KOPT-K1 (cell line): ENCODE measurements at regions not wholly inside any gene's neighbourhood (a gene's known extent, or its start where the extent isn't known, plus 50 kb on each side); places are given as distances from the start of the nearest gene placed in this dataset.
"Not testable (repeated sequence)": the region's sequence is repeated elsewhere in the genome, so short reads cannot be mapped to it uniquely, and the experiment has no call there.

Experiments
- H3K27ac ChIP-seq: fragments of 200-600 bp; sonication (generic); 2 replicates; pipeline ENCODE4 v1.5.1; 2016; ENCODE audit warnings: antibody characterized with exemption, mild to moderate bottlenecking, low read depth, low read length; ENCODE audit not compliant: poor library complexity, severe bottlenecking
- H3K36me3 ChIP-seq: fragments of 200-600 bp; sonication (generic); 2 replicates; pipeline ENCODE4 v1.5.1; 2017; ENCODE audit warnings: antibody characterized with exemption, mild to moderate bottlenecking, low read length, moderate library complexity; ENCODE audit not compliant: insufficient read depth
- H3K9me3 ChIP-seq: fragments of 200-600 bp; sonication (generic); 2 replicates; pipeline ENCODE4 v1.5.1; 2017; ENCODE audit warnings: antibody characterized with exemption, low read length, mild to moderate bottlenecking; ENCODE audit not compliant: insufficient read depth, poor library complexity, severe bottlenecking

- H3K9me3 ChIP-seq: no peaks in the 10 kb centered on the region
Measured at GRCh38 chr3:72069543-72069942, 284.6 kb upstream of the PROK2 start.

GRCh38 chr3:72068621-72069020, 283.7 kb upstream of the PROK2 start:
- Histone ChIP-seq H3K36me3 (no peaks in the 10 kb centered on the region), H3K27ac (no peak overlapping the region), H3K9me3 (no peaks in the 10 kb centered on the region)

More at GRCh38 chr3:72069543-72069942, 284.6 kb upstream of the PROK2 start:
- Histone ChIP-seq H3K27ac (no peak overlapping the region), H3K36me3 (no peaks in the 10 kb centered on the region)

- H3K36me3 ChIP-seq: no peaks in the 10 kb centered on the region
- no peaks in the 10 kb centered on the region for H3K9me3 ChIP-seq
- no peak overlapping the region for H3K27ac ChIP-seq
Measured at GRCh38 chr3:72067721-72068120, 282.8 kb upstream of the PROK2 start.

GRCh38 chr3:72065872-72066641, 281.1 kb upstream of the PROK2 start:
- no peaks in the 10 kb centered on the region for H3K9me3 ChIP-seq
- no peaks in the 10 kb centered on the region for H3K36me3 ChIP-seq
- H3K27ac ChIP-seq: no peak overlapping the region

GRCh38 chr3:72065236-72065635, 280.3 kb upstream of the PROK2 start:
- Histone ChIP-seq H3K27ac (no peak overlapping the region), H3K36me3 (no peaks in the 10 kb centered on the region), H3K9me3 (no peaks in the 10 kb centered on the region)

- not testable (repeated sequence) for H3K36me3 ChIP-seq, H3K27ac ChIP-seq, H3K9me3 ChIP-seq
Measured at GRCh38 chr3:72064727-72065126, 279.8 kb upstream of the PROK2 start.

- Histone ChIP-seq H3K27ac (no peak overlapping the region), H3K36me3 (no peaks in the 10 kb centered on the region), H3K9me3 (no peaks in the 10 kb centered on the region)
Measured at GRCh38 chr3:72062017-72062416, 277.1 kb upstream of the PROK2 start.

GRCh38 chr3:72060447-72061034, 275.6 kb upstream of the PROK2 start:
- Histone ChIP-seq H3K27ac (no peak overlapping the region), H3K9me3 (no peaks in the 10 kb centered on the region), H3K36me3 (no peaks in the 10 kb centered on the region)

- no peak overlapping the region for H3K27ac ChIP-seq
- no peaks in the 10 kb centered on the region for H3K36me3 ChIP-seq
- H3K9me3 ChIP-seq: no peaks in the 10 kb centered on the region
Measured at GRCh38 chr3:72058493-72059081, 273.6 kb upstream of the PROK2 start.

- Histone ChIP-seq H3K27ac (no peak overlapping the region), H3K36me3 (no peaks in the 10 kb centered on the region), H3K9me3 (no peaks in the 10 kb centered on the region)
Measured at GRCh38 chr3:72055436-72055835, 270.5 kb upstream of the PROK2 start.

- Histone ChIP-seq H3K36me3 (no peaks in the 10 kb centered on the region), H3K9me3 (no peaks in the 10 kb centered on the region), H3K27ac (no peak overlapping the region)
Measured at GRCh38 chr3:72054976-72055375, 270.0 kb upstream of the PROK2 start.

GRCh38 chr3:72052841-72053409, 268.0 kb upstream of the PROK2 start:
- Histone ChIP-seq H3K9me3 (no peaks in the 10 kb centered on the region), H3K36me3 (no peaks in the 10 kb centered on the region), H3K27ac (no peak overlapping the region)

GRCh38 chr3:72050771-72051170, 265.8 kb upstream of the PROK2 start:
- Histone ChIP-seq H3K27ac (no peak overlapping the region), H3K36me3 (no peaks in the 10 kb centered on the region), H3K9me3 (no peaks in the 10 kb centered on the region)

- no peaks in the 10 kb centered on the region for H3K9me3 ChIP-seq
- no peaks in the 10 kb centered on the region for H3K36me3 ChIP-seq
- no peak overlapping the region for H3K27ac ChIP-seq
Measured at GRCh38 chr3:72050048-72050632, 265.2 kb upstream of the PROK2 start.

- Histone ChIP-seq H3K27ac (no peak overlapping the region), H3K9me3 (no peaks in the 10 kb centered on the region), H3K36me3 (no peaks in the 10 kb centered on the region)
Measured at GRCh38 chr3:72049300-72049699, 264.4 kb upstream of the PROK2 start.
